Esophagus squamous epithelium (tissue), 4 donors: ENCODE measurements at regions not wholly inside any gene's neighbourhood (a gene's known extent, or its start where the extent isn't known, plus 50 kb on each side); places are given as distances from the start of the nearest gene placed in this dataset.

ENCODE experiments used
- POLR2A ChIP-seq, 4 donors: fragments of 450-650 bp; IDR thresholded peaks; one replicate each; pipeline ENCODE4 v1.6.1; 2017; ENCODE audit warnings: antibody characterized with exemption in 4 of 4, mild to moderate bottlenecking in 4 of 4, moderate library complexity in 3 of 4
- TF ChIP-seq, protein P1 (sequence below), 6 experiments: fragments of 450-650 bp in 4 of 6; fragments of 200-600 bp in 2 of 6; sonication (generic) in 2 of 6; IDR thresholded peaks; one replicate each; pipeline ENCODE4 v1.5.1; 2016 to 2019; ENCODE audit warnings: antibody characterized with exemption in 6 of 6, mild to moderate bottlenecking in 4 of 6, moderate library complexity in 4 of 6

DNA sequence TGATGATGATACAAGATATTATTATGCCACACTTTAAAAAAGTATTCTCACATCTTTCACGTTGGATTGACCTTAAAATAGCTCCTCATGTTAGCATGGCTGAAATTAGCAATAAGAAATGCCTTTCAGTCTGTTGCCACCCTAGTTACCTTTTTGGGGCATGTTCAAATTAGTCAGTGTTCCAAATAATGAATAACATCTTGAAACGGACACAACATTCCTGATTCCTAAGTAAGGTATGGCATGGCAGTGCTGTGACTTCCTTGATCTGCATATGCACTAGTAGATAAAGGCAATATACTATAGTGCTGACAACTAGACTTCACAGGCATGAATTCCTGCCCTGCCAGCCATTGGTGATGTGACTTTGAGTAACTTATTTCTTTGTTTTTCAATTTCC lies 914.5 kb downstream of the METTL15 start:
- TF ChIP-seq, protein P1, sequence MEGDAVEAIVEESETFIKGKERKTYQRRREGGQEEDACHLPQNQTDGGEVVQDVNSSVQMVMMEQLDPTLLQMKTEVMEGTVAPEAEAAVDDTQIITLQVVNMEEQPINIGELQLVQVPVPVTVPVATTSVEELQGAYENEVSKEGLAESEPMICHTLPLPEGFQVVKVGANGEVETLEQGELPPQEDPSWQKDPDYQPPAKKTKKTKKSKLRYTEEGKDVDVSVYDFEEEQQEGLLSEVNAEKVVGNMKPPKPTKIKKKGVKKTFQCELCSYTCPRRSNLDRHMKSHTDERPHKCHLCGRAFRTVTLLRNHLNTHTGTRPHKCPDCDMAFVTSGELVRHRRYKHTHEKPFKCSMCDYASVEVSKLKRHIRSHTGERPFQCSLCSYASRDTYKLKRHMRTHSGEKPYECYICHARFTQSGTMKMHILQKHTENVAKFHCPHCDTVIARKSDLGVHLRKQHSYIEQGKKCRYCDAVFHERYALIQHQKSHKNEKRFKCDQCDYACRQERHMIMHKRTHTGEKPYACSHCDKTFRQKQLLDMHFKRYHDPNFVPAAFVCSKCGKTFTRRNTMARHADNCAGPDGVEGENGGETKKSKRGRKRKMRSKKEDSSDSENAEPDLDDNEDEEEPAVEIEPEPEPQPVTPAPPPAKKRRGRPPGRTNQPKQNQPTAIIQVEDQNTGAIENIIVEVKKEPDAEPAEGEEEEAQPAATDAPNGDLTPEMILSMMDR (IDR thresholded peaks at IDR 0.05), result no peak
- TF ChIP-seq POLR2A (IDR thresholded peaks at IDR 0.05), result no peak
